ENCODE measurements at regions not wholly inside any gene's neighbourhood (a gene's known extent, or its start where the extent isn't known, plus 50 kb on each side); places are given as distances from the start of the nearest gene placed in this dataset.
A peak's percentile ranks its signal among the peaks of the same experiment; 100 is the strongest.

- H4K20me1 ChIP-seq (ENCODE audit: insufficient read depth) = no peaks in the 10 kb centered on the region
- no peaks in the 10 kb centered on the region for H3F3A ChIP-seq (ENCODE audit: insufficient read depth, low read length, poor library complexity, severe bottlenecking)
- no peak overlapping the region for H3K9ac ChIP-seq (ENCODE audit: low read length)
- no peaks in the 10 kb centered on the region for H3K9me2 ChIP-seq (ENCODE audit: insufficient read depth, low read length)
- H3K79me2 ChIP-seq (replicated peaks; ENCODE audit: insufficient read depth, low read length) = no peaks in the 10 kb centered on the region
- H3K9me3 ChIP-seq (ENCODE audit: low read length) = no peaks in the 10 kb centered on the region
- TF ChIP-seq CTCF (IDR thresholded peaks at IDR 0.05; ENCODE audit: poor library complexity, severe bottlenecking) = peak; percentile 38
- no peak for TF ChIP-seq REST (IDR thresholded peaks at IDR 0.05; ENCODE audit: borderline replicate concordance)
- H3K4me3 ChIP-seq (ENCODE audit: low read length) = no peak overlapping the region
- H3K36me3 ChIP-seq (ENCODE audit: insufficient read depth, low read length) = no peaks in the 10 kb centered on the region
- no peak overlapping the region for H3K4me2 ChIP-seq (ENCODE audit: low read length)
- H2AFZ ChIP-seq (ENCODE audit: low read depth, low read length) = no peak overlapping the region
- H3K27me3 ChIP-seq (ENCODE audit: insufficient read depth, low read depth, low read length) = no peaks in the 10 kb centered on the region
- H3K27ac ChIP-seq (ENCODE audit: low read length) = no peak overlapping the region
These were observed 90.1 kb upstream of the NFE2L3 start for GRCh38 chr7:26061678-26062603.

- no peaks in the 10 kb centered on the region for H3K9me2 ChIP-seq (ENCODE audit: insufficient read depth, low read length)
These were observed 86.3 kb upstream of the NFE2L3 start for GRCh38 chr7:26065652-26066051.

GRCh38 chr7:26066736-26067135, 85.3 kb upstream of the NFE2L3 start:
- H3K79me2 ChIP-seq (replicated peaks; ENCODE audit: insufficient read depth, low read length) = no peaks in the 10 kb centered on the region
- TF ChIP-seq REST (IDR thresholded peaks at IDR 0.05; ENCODE audit: borderline replicate concordance) (no peak), EZH2 (IDR thresholded peaks at IDR 0.05; ENCODE audit: borderline replicate concordance, insufficient read depth, low read length, poor library complexity, severe bottlenecking) (no peak), TAF1 (IDR thresholded peaks at IDR 0.05; ENCODE audit: low read depth) (no peak)
- H3K9me2 ChIP-seq (ENCODE audit: insufficient read depth, low read length) = no peaks in the 10 kb centered on the region
- no peak overlapping the region for H3K4me2 ChIP-seq (ENCODE audit: low read length)
- H2AFZ ChIP-seq (ENCODE audit: low read depth, low read length) = no peak overlapping the region
- no peaks in the 10 kb centered on the region for H3K36me3 ChIP-seq (ENCODE audit: insufficient read depth, low read length)
- no peaks in the 10 kb centered on the region for H3K27me3 ChIP-seq (ENCODE audit: insufficient read depth, low read depth, low read length)
- no peaks in the 10 kb centered on the region for H3F3A ChIP-seq (ENCODE audit: insufficient read depth, low read length, poor library complexity, severe bottlenecking)
- no peaks in the 10 kb centered on the region for H3K9me3 ChIP-seq (ENCODE audit: low read length)
- no peaks in the 10 kb centered on the region for H4K20me1 ChIP-seq (ENCODE audit: insufficient read depth)
- H3K4me3 ChIP-seq (ENCODE audit: low read length) = no peak overlapping the region
- no peak overlapping the region for H3K9ac ChIP-seq (ENCODE audit: low read length)
- H3K27ac ChIP-seq (ENCODE audit: low read length) = no peak overlapping the region

More at GRCh38 chr7:26065652-26066051, 86.3 kb upstream of the NFE2L3 start:
- no peaks in the 10 kb centered on the region for H3K36me3 ChIP-seq (ENCODE audit: insufficient read depth, low read length)
- no peaks in the 10 kb centered on the region for H3K9me3 ChIP-seq (ENCODE audit: low read length)
- TF ChIP-seq EZH2 (IDR thresholded peaks at IDR 0.05; ENCODE audit: borderline replicate concordance, insufficient read depth, low read length, poor library complexity, severe bottlenecking) (no peak), MXI1 (conservative IDR thresholded peaks at IDR 0.05; ENCODE audit: poor library complexity, severe bottlenecking) (no peak), RAD21 (conservative IDR thresholded peaks at IDR 0.05) (no peak), EP300 (conservative IDR thresholded peaks at IDR 0.05; ENCODE audit: poor library complexity, severe bottlenecking) (no peak)
- H3K27ac ChIP-seq (ENCODE audit: low read length) = no peak overlapping the region
- H3K4me2 ChIP-seq (ENCODE audit: low read length) = no peak overlapping the region
- H3K27me3 ChIP-seq (ENCODE audit: insufficient read depth, low read depth, low read length) = no peaks in the 10 kb centered on the region
- H3K4me3 ChIP-seq (ENCODE audit: low read length) = no peak overlapping the region
- H2AFZ ChIP-seq (ENCODE audit: low read depth, low read length) = no peak overlapping the region
- no peak overlapping the region for H3K9ac ChIP-seq (ENCODE audit: low read length)
- no peaks in the 10 kb centered on the region for H3F3A ChIP-seq (ENCODE audit: insufficient read depth, low read length, poor library complexity, severe bottlenecking)
- no peaks in the 10 kb centered on the region for H4K20me1 ChIP-seq (ENCODE audit: insufficient read depth)
- no peaks in the 10 kb centered on the region for H3K79me2 ChIP-seq (replicated peaks; ENCODE audit: insufficient read depth, low read length)

Data from neural cell (in vitro differentiated cells).